ENCODE measurements at regions not wholly inside any gene's neighbourhood (a gene's known extent, or its start where the extent isn't known, plus 50 kb on each side); places are given as distances from the start of the nearest gene placed in this dataset.

DNA sequence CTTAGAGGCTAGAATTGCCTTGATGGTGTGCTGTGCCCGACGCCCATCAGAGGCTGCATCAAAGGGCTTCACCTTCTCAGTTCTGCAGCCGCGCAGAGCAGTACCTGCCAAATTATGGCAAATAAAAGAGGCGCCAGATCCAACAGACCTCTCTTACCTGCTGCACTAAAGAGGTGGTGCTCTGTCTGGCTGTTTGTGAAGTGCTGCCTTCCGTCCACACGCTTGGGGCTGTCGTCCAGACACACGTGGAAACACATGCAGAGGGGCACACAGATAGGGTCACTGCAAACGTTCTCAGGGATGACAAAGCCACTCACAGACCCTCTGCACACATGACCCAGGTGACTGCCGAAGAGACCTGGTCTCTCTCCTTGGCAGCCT lies 617.5 kb downstream of the VRK1 start:
- TF ChIP-seq ZNF317 (CRISPR knock-in tag; IDR thresholded peaks at IDR 0.05; ENCODE audit: borderline replicate concordance, low read depth) (no peak), ATF3 (CRISPR knock-in tag; conservative IDR thresholded peaks at IDR 0.05) (no peak), CTCF (IDR thresholded peaks at IDR 0.05) (no peak), FOXJ3 (CRISPR knock-in tag; IDR thresholded peaks at IDR 0.05; ENCODE audit: borderline replicate concordance) (no peak), TEAD4 (CRISPR knock-in tag; IDR thresholded peaks at IDR 0.05) (no peak), TP53 (CRISPR knock-in tag; IDR thresholded peaks at IDR 0.05) (no peak), JUN (CRISPR knock-in tag; IDR thresholded peaks at IDR 0.05) (no peak), CBFB (CRISPR knock-in tag; IDR thresholded peaks at IDR 0.05; ENCODE audit: low read depth) (no peak), ZNF263 (CRISPR knock-in tag; IDR thresholded peaks at IDR 0.05; ENCODE audit: low read depth) (no peak)

Data from WTC11 (cell line).